K562 (cell line): ENCODE measurements at regions not wholly inside any gene's neighbourhood (a gene's known extent, or its start where the extent isn't known, plus 50 kb on each side); places are given as distances from the start of the nearest gene placed in this dataset.

Source experiments
- ATAC-seq: fragments of 200-7000 bp; cut with Tn5 transposase; 3 replicates; pipeline ENCODE4 v1.9.1; 2020; ENCODE audit warnings: moderate library complexity
- BruUV-seq: library from RNA; stranded (reverse); fragments of 400-500 nt; replicated peaks from 2 replicates; lab custom pipeline; 2021; lab: Mats Ljungman, UMichigan
- CTCF ChIA-PET: fragments of 300-600 bp; formaldehyde crosslinking; extraction: SDS; loops from one replicate; lab custom pipeline; 2021; ENCODE audit warnings: low intra/inter-chr PET ratio; lab: Yijun Ruan, JAX
- POLR2A ChIA-PET: fragments of 300-600, 350-650 bp; sonication (Branson Sonifier 250); formaldehyde crosslinking; extraction: SDS; loops from one replicate; lab custom pipeline; 2021; ENCODE audit warnings: antibody characterized with exemption, inconsistent platforms; lab: Yijun Ruan, JAX
- DNase-seq, 4 experiments: peaks; one replicate each; pipeline versions ENCODE4 v3.0.0 to v3.0.0-alpha.2; 2011 to 2018; ENCODE audit warnings: low spot score in 3 of 4, mixed read lengths in 3 of 4; ENCODE audit errors: extremely low read depth in 1 of 4
- FAIRE-seq: peaks from 2 replicates; lab custom pipeline; 2011; peaks lifted over from hg19 to GRCh38; lab: Jason Lieb, UNC
- H2AFZ ChIP-seq: 2 replicates; pipeline ENCODE4 v1.6.0; 2011; ENCODE audit warnings: low read depth, low read length, control low read depth, inconsistent platforms
- H3K27ac ChIP-seq: fragments of 200-600 bp; 3 replicates; pipeline ENCODE4 v1.8.0; 2011; ENCODE audit warnings: low read depth, mild to moderate bottlenecking, control low read depth, inconsistent platforms, low read length, moderate library complexity, mixed read lengths; ENCODE audit errors: extremely low read depth
- H3K27me3 ChIP-seq, 2 experiments: fragments of 300-600 bp in 1 of 2; 2 replicates in 1 of 2; 3 replicates in 1 of 2; pipeline versions ENCODE4 v1.6.0 to v1.8.0; 2011; ENCODE audit warnings: inconsistent platforms in 2 of 2, low read length in 2 of 2, mild to moderate bottlenecking in 1 of 2, mixed read lengths in 1 of 2, moderate library complexity in 1 of 2; ENCODE audit not compliant: control insufficient read depth in 2 of 2, insufficient read depth in 2 of 2
- H3K36me3 ChIP-seq: fragments of 300-600 bp; 3 replicates; pipeline ENCODE4 v1.8.0; 2011; ENCODE audit warnings: mild to moderate bottlenecking, low read length, inconsistent platforms; ENCODE audit not compliant: control insufficient read depth, insufficient read depth
- H3K4me1 ChIP-seq, 2 experiments: fragments of 200-600 bp in 1 of 2; replicated peaks in 1 of 2; 2 replicates in 1 of 2; 3 replicates in 1 of 2; pipeline versions ENCODE4 v1.5.1 to v1.8.0; 2011; ENCODE audit warnings: inconsistent platforms in 2 of 2, low read length in 2 of 2, mild to moderate bottlenecking in 1 of 2, mixed read lengths in 1 of 2, moderate library complexity in 1 of 2; ENCODE audit not compliant: control insufficient read depth in 2 of 2, insufficient read depth in 2 of 2
- H3K4me2 ChIP-seq: 2 replicates; pipeline ENCODE4 v1.6.1; 2011; ENCODE audit warnings: low read length, control low read depth, inconsistent platforms, mixed read lengths; ENCODE audit not compliant: insufficient read depth
- H3K4me3 ChIP-seq: fragments of 200-600 bp; sonication (generic), shearing (Covaris generic); 2 replicates; pipeline ENCODE4 v1.5.1; 2016; ENCODE audit warnings: control low read depth, inconsistent platforms
- H3K79me2 ChIP-seq: fragments of 200-600 bp; 3 replicates; pipeline ENCODE4 v1.8.0; 2011; ENCODE audit warnings: low read length, inconsistent platforms; ENCODE audit not compliant: control insufficient read depth, insufficient read depth
- H3K9ac ChIP-seq, 2 experiments: 2 replicates each; pipeline versions ENCODE4 v1.6.0 to v1.6.1; 2011; ENCODE audit warnings: low read depth in 2 of 2, low read length in 2 of 2, control low read depth in 1 of 2, inconsistent platforms in 1 of 2, mild to moderate bottlenecking in 1 of 2, mixed read lengths in 1 of 2; ENCODE audit not compliant: insufficient read depth in 1 of 2
- H3K9me1 ChIP-seq: one replicate; pipeline ENCODE4 v1.6.0; 2011; ENCODE audit warnings: inconsistent platforms, mild to moderate bottlenecking, low read length, moderate library complexity; ENCODE audit not compliant: control insufficient read depth, insufficient read depth
- H3K9me3 ChIP-seq: replicated peaks from 2 replicates; pipeline ENCODE4 v1.5.1; 2011; ENCODE audit warnings: low read depth, low read length, inconsistent platforms; ENCODE audit not compliant: control insufficient read depth, insufficient read depth
- H4K20me1 ChIP-seq: replicated peaks from 2 replicates; pipeline ENCODE4 v1.6.1; 2011; ENCODE audit warnings: low read length, inconsistent platforms, mixed read lengths; ENCODE audit not compliant: control insufficient read depth, insufficient read depth
- ARHGAP35 ChIP-seq: fragments of 450-650 bp; IDR thresholded peaks from 2 replicates; pipeline ENCODE4 v1.6.1; 2018; ENCODE audit not compliant: partially characterized antibody
- CEBPB ChIP-seq: fragments of 450-650 bp; IDR thresholded peaks from 2 replicates; pipeline ENCODE4 v1.6.1; 2016; ENCODE audit warnings: missing genetic modification characterization, missing compliant biosample characterization
- CHD4 ChIP-seq: fragments of 200-600 bp; sonication (generic); IDR thresholded peaks from 3 replicates; pipeline ENCODE4 v1.6.1; 2012; ENCODE audit warnings: low read depth, mild to moderate bottlenecking, mixed read lengths, low read length, inconsistent platforms; ENCODE audit not compliant: insufficient read depth, insufficient replicate concordance, poor library complexity, severe bottlenecking
- DMBX1 ChIP-seq: fragments of 250-450 bp; sonication (Bioruptor Pico); IDR thresholded peaks from 2 replicates; pipeline ENCODE4 v1.8.0; 2022; ENCODE audit warnings: inconsistent platforms, mild to moderate bottlenecking, moderate library complexity, borderline replicate concordance
- HCFC1 ChIP-seq: IDR thresholded peaks from 2 replicates; pipeline ENCODE4 v1.6.1; 2012; ENCODE audit warnings: low read depth, low read length, improper control_type of control experiment
- IRF9 ChIP-seq: fragments of 450-650 bp; IDR thresholded peaks from 2 replicates; pipeline ENCODE4 v1.6.1; 2016; ENCODE audit warnings: missing biosample characterization, missing genetic modification characterization
- NKRF ChIP-seq: fragments of 450-650 bp; IDR thresholded peaks from 2 replicates; pipeline ENCODE4 v1.6.1; 2016; ENCODE audit warnings: borderline replicate concordance
- POLR2G ChIP-seq: fragments of 200-400 bp; formaldehyde crosslinking; IDR thresholded peaks from 2 replicates; pipeline ENCODE4 v1.6.1; 2017; ENCODE audit warnings: low read depth, mild to moderate bottlenecking, antibody characterized with exemption, low read length, moderate library complexity
- STAG1 ChIP-seq: sonication (generic); formaldehyde crosslinking; IDR thresholded peaks from 2 replicates; pipeline ENCODE4 v1.5.0; 2020; ENCODE audit warnings: missing genetic modification reagents, borderline replicate concordance
- TAF15 ChIP-seq: fragments of 200-400 bp; formaldehyde crosslinking; IDR thresholded peaks from 2 replicates; pipeline ENCODE4 v1.6.1; 2017; ENCODE audit warnings: mild to moderate bottlenecking, low read depth, low read length, moderate library complexity
- UBTF ChIP-seq, 2 experiments: IDR thresholded peaks; 2 replicates each; pipeline ENCODE4 v1.6.1; 2012; ENCODE audit warnings: improper control_type of control experiment in 2 of 2, low read depth in 2 of 2, low read length in 2 of 2, borderline replicate concordance in 1 of 2
- ZNF280A ChIP-seq: fragments of 450-650 bp; IDR thresholded peaks from 2 replicates; pipeline ENCODE4 v1.6.1; 2018; ENCODE audit warnings: mild to moderate bottlenecking, low read depth; ENCODE audit not compliant: partially characterized antibody
- ZNF76 ChIP-seq: fragments of 250-450 bp; sonication (Bioruptor Pico); IDR thresholded peaks from 2 replicates; pipeline ENCODE4 v1.4.0; 2020; ENCODE audit warnings: mild to moderate bottlenecking, moderate library complexity, borderline replicate concordance
- WGBS: fragments of 100-300 bp; shearing (Covaris generic); methylation state at CpG from one replicate; pipeline ENCODE4 v1.1.6; 2016; ENCODE audit warnings: low coverage, mixed read lengths; ENCODE audit not compliant: insufficient coverage; ENCODE audit errors: missing lambda C conversion rate; 5-methylcytosine and 5-hydroxymethylcytosine counted together
- in situ Hi-C: fragments of 300-500 bp; cut with MboI; formaldehyde crosslinking; loops from 4 replicates; pipeline ENCODE4 v1.15.0; 2018; ENCODE audit warnings: inconsistent platforms, mixed read lengths
- intact Hi-C: fragments of 100-400 bp; cut with micrococcal nuclease; formaldehyde crosslinking; loops from 2 replicates; pipeline ENCODE4 v1.14.2; 2022

GRCh38 chr17:13958773-13959172, 110.5 kb upstream of the COX10 start:
- no peak for DNase-seq
- WGBS, result 4% methylated on average over 4 of the region's 4 CpGs
- in situ Hi-C loops (no loop called here), intact Hi-C loops (no loop called here)
- ChIA-PET CTCF (no interaction called here), POLR2A (no interaction called here)
- Histone ChIP-seq H3K79me2 (no peaks in the 10 kb centered on the region), H3K4me3 (no peak overlapping the region), H4K20me1 (no peaks in the 10 kb centered on the region), H3K27me3 (no peaks in the 10 kb centered on the region), H3K9ac (no peak overlapping the region), H3K4me2 (no peak overlapping the region), H3K9me1 (no peaks in the 10 kb centered on the region), H3K36me3 (no peaks in the 10 kb centered on the region), H3K4me1 (no peaks in the 10 kb centered on the region), H3K9me3 (no peaks in the 10 kb centered on the region), H2AFZ (no peak overlapping the region), H3K27ac (no peak overlapping the region)
- BruUV-seq, result no TSS peak
- ATAC-seq, result no peak
- FAIRE-seq, result no peak
- TF ChIP-seq HCFC1 (no peak), POLR2G (no peak), NKRF (no peak), TAF15 (no peak), CEBPB (tag) (no peak), STAG1 (CRISPR knock-in tag) (no peak), IRF9 (no peak), ZNF76 (CRISPR knock-in tag) (no peak), UBTF (IDR thresholded peaks at IDR 0.05; ENCODE audit: borderline replicate concordance in 1 of 2, low read depth in 2 of 2, low read length in 2 of 2) (no peak), CHD4 (no peak), DMBX1 (CRISPR knock-in tag) (no peak), ZNF280A (no peak), ARHGAP35 (no peak)
